ENCODE measurements at regions not wholly inside any gene's neighbourhood (a gene's known extent, or its start where the extent isn't known, plus 50 kb on each side); places are given as distances from the start of the nearest gene placed in this dataset.

DNA sequence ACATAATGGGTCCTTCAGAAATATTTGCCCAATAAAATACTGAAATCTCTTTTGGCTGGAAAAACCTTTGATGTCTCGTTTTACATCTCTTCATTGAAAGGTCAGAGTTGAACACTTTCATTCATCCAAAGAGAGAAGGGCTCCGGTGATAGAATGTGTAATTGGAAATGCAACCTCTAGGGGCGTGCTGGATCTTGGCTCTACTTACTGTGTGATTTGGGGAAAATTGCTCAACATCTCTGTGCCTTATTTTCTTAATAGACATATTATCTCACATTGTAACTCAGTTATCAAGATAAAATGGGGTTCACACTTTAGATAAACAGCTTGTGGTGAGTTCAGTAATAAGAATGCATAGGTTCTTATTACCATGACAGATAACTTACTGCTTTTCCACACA, 1444.1 kb downstream of the SLITRK5 start:
- TF ChIP-seq, protein P1, sequence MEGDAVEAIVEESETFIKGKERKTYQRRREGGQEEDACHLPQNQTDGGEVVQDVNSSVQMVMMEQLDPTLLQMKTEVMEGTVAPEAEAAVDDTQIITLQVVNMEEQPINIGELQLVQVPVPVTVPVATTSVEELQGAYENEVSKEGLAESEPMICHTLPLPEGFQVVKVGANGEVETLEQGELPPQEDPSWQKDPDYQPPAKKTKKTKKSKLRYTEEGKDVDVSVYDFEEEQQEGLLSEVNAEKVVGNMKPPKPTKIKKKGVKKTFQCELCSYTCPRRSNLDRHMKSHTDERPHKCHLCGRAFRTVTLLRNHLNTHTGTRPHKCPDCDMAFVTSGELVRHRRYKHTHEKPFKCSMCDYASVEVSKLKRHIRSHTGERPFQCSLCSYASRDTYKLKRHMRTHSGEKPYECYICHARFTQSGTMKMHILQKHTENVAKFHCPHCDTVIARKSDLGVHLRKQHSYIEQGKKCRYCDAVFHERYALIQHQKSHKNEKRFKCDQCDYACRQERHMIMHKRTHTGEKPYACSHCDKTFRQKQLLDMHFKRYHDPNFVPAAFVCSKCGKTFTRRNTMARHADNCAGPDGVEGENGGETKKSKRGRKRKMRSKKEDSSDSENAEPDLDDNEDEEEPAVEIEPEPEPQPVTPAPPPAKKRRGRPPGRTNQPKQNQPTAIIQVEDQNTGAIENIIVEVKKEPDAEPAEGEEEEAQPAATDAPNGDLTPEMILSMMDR (tag by site-specific recombination; IDR thresholded peaks at IDR 0.05), result no peak
- TF ChIP-seq MYNN (tag by site-specific recombination; IDR thresholded peaks at IDR 0.05; ENCODE audit: borderline replicate concordance) (no peak), ZNF24 (tag by site-specific recombination; IDR thresholded peaks at IDR 0.05) (no peak), SCRT2 (tag by site-specific recombination; IDR thresholded peaks at IDR 0.05) (no peak), ZNF211 (tag by site-specific recombination; IDR thresholded peaks at IDR 0.05; ENCODE audit: low read depth) (no peak), ZNF311 (tag by site-specific recombination; IDR thresholded peaks at IDR 0.05; ENCODE audit: borderline replicate concordance) (no peak), ZNF121 (tag by site-specific recombination; IDR thresholded peaks at IDR 0.05) (no peak), ZNF133 (tag by site-specific recombination; IDR thresholded peaks at IDR 0.05) (no peak), YY1 (tag by site-specific recombination; IDR thresholded peaks at IDR 0.05) (no peak)

Data from HEK293 (cell line).